Hepatocyte (in vitro differentiated cells): ENCODE measurements at regions not wholly inside any gene's neighbourhood (a gene's known extent, or its start where the extent isn't known, plus 50 kb on each side); places are given as distances from the start of the nearest gene placed in this dataset.

Source experiments
- DNase-seq: peaks from one replicate; pipeline ENCODE4 v3.0.0-alpha.2; 2016; ENCODE audit warnings: low spot score
- H2AFZ ChIP-seq: fragments of 200-600 bp; sonication (generic); 2 replicates; pipeline ENCODE4 v1.6.0; 2016; ENCODE audit warnings: antibody characterized with exemption, mild to moderate bottlenecking
- H3K27ac ChIP-seq: fragments of 200-600 bp; sonication (generic); 2 replicates; pipeline ENCODE4 v1.5.1; 2016; ENCODE audit warnings: mild to moderate bottlenecking
- H3K27me3 ChIP-seq: fragments of 200-600 bp; sonication (generic); 2 replicates; pipeline ENCODE4 v1.6.1; 2016
- H3K36me3 ChIP-seq: fragments of 200-600 bp; sonication (generic); replicated peaks from 2 replicates; pipeline ENCODE4 v1.5.1; 2016; ENCODE audit warnings: low read depth; ENCODE audit not compliant: insufficient read depth
- H3K4me1 ChIP-seq: fragments of 200-600 bp; sonication (generic); 2 replicates; pipeline ENCODE4 v1.5.1; 2016; ENCODE audit warnings: mild to moderate bottlenecking, moderate library complexity; ENCODE audit not compliant: insufficient read depth
- H3K4me2 ChIP-seq: fragments of 200-600 bp; sonication (generic); 2 replicates; pipeline ENCODE4 v1.6.0; 2016
- H3K4me3 ChIP-seq: fragments of 200-600 bp; sonication (generic); 2 replicates; pipeline ENCODE4 v1.5.1; 2016; ENCODE audit warnings: mild to moderate bottlenecking
- H3K79me2 ChIP-seq: fragments of 200-600 bp; sonication (generic); 2 replicates; pipeline ENCODE4 v1.6.0; 2017; ENCODE audit warnings: mild to moderate bottlenecking
- H3K9me2 ChIP-seq: fragments of 200-600 bp; sonication (generic); replicated peaks from 2 replicates; pipeline ENCODE4 v1.6.0; 2017; ENCODE audit warnings: mild to moderate bottlenecking; ENCODE audit not compliant: insufficient read depth
- H3K9me3 ChIP-seq: fragments of 200-600 bp; sonication (generic); 2 replicates; pipeline ENCODE4 v1.5.1; 2016; ENCODE audit warnings: low read depth, mild to moderate bottlenecking
- H4K20me1 ChIP-seq: fragments of 200-600 bp; sonication (generic); 2 replicates; pipeline ENCODE4 v1.6.0; 2016; ENCODE audit warnings: mild to moderate bottlenecking; ENCODE audit not compliant: insufficient read depth, poor library complexity, severe bottlenecking
- CTCF ChIP-seq: fragments of 200-600 bp; sonication (generic); IDR thresholded peaks from 2 replicates; pipeline ENCODE4 v1.5.1; 2016; ENCODE audit warnings: antibody characterized with exemption, mild to moderate bottlenecking; ENCODE audit not compliant: poor library complexity
- EZH2 ChIP-seq: fragments of 200-600 bp; sonication (generic); IDR thresholded peaks from 2 replicates; pipeline ENCODE4 v1.6.1; 2016; ENCODE audit warnings: antibody characterized with exemption, mild to moderate bottlenecking, borderline replicate concordance
- EZH2phosphoT487 ChIP-seq: fragments of 200-600 bp; sonication (generic); IDR thresholded peaks from one replicate; pipeline ENCODE4 v1.6.1; 2018; ENCODE audit warnings: antibody characterized with exemption, mild to moderate bottlenecking, low read depth, moderate library complexity; ENCODE audit not compliant: unreplicated experiment, severe bottlenecking
- WGBS: methylation state at CpG from one replicate; pipeline ENCODE4 v1.1.6; 2016; ENCODE audit warnings: low lambda C conversion rate; ENCODE audit errors: missing lambda C conversion rate; 5-methylcytosine and 5-hydroxymethylcytosine counted together

- H3K4me2 ChIP-seq: peak overlapping the region; percentile 1
Observed at GRCh38 chr1:199096591-199096990, 457.8 kb downstream of the PTPRC start.

GRCh38 chr1:199098468-199098867 is 459.6 kb downstream of the PTPRC start:
- TF ChIP-seq EZH2phosphoT487 (no peak), EZH2 (no peak), CTCF (no peak)
- H3K27ac ChIP-seq: no peak overlapping the region
- no peak overlapping the region for H2AFZ ChIP-seq
- H3K79me2 ChIP-seq: no peaks in the 10 kb centered on the region
- H3K36me3 ChIP-seq: no peaks in the 10 kb centered on the region
- 95% methylated on average over 5 of the region's 5 CpGs for WGBS
- no peaks in the 10 kb centered on the region for H3K9me3 ChIP-seq
- no peaks in the 10 kb centered on the region for H4K20me1 ChIP-seq
- H3K9me2 ChIP-seq: no peaks in the 10 kb centered on the region
- no peak for DNase-seq
- H3K4me2 ChIP-seq: no peak overlapping the region
- H3K27me3 ChIP-seq: no peaks in the 10 kb centered on the region
- no peaks in the 10 kb centered on the region for H3K4me1 ChIP-seq
- no peak overlapping the region for H3K4me3 ChIP-seq

More at GRCh38 chr1:199096591-199096990, 457.8 kb downstream of the PTPRC start:
- WGBS: 68% methylated on average over 6 of the region's 6 CpGs
- Histone ChIP-seq H3K27me3 (no peaks in the 10 kb centered on the region), H4K20me1 (no peaks in the 10 kb centered on the region), H3K9me3 (no peaks in the 10 kb centered on the region), H3K9me2 (no peaks in the 10 kb centered on the region), H2AFZ (no peak overlapping the region), H3K27ac (no peak overlapping the region), H3K79me2 (no peaks in the 10 kb centered on the region), H3K4me3 (no peak overlapping the region), H3K4me1 (no peaks in the 10 kb centered on the region), H3K36me3 (no peaks in the 10 kb centered on the region)
- TF ChIP-seq EZH2: no peak
- no peak for TF ChIP-seq EZH2phosphoT487
- DNase-seq: no peak

- Histone ChIP-seq H3K9me2 (no peaks in the 10 kb centered on the region), H3K27ac (no peak overlapping the region), H3K4me3 (no peak overlapping the region), H4K20me1 (no peaks in the 10 kb centered on the region), H3K79me2 (no peaks in the 10 kb centered on the region), H3K9me3 (no peaks in the 10 kb centered on the region), H3K36me3 (no peaks in the 10 kb centered on the region), H3K27me3 (no peaks in the 10 kb centered on the region), H2AFZ (no peak overlapping the region), H3K4me2 (no peak overlapping the region), H3K4me1 (no peaks in the 10 kb centered on the region)
- no peak for DNase-seq
- 94% methylated on average over 5 of the region's 5 CpGs for WGBS
- TF ChIP-seq EZH2 (no peak), EZH2phosphoT487 (no peak), CTCF (no peak)
Observed at GRCh38 chr1:199101139-199101538, 462.3 kb downstream of the PTPRC start.

- Histone ChIP-seq H3K9me3 (no peaks in the 10 kb centered on the region), H3K4me2 (no peak overlapping the region), H4K20me1 (no peaks in the 10 kb centered on the region), H3K79me2 (no peaks in the 10 kb centered on the region), H3K27ac (no peak overlapping the region), H3K4me1 (no peaks in the 10 kb centered on the region), H3K36me3 (no peaks in the 10 kb centered on the region), H3K27me3 (no peaks in the 10 kb centered on the region), H3K4me3 (no peak overlapping the region), H3K9me2 (no peaks in the 10 kb centered on the region), H2AFZ (no peak overlapping the region)
- TF ChIP-seq EZH2phosphoT487 (no peak), EZH2 (no peak), CTCF (no peak)
- DNase-seq: no peak
- 90% methylated on average over 3 of the region's 3 CpGs for WGBS
Observed at GRCh38 chr1:199101635-199102034, 462.8 kb downstream of the PTPRC start.
